Liver (tissue), 3 donors: ENCODE measurements at regions not wholly inside any gene's neighbourhood (a gene's known extent, or its start where the extent isn't known, plus 50 kb on each side); places are given as distances from the start of the nearest gene placed in this dataset.

Experiments
- FOXA1 ChIP-seq: IDR thresholded peaks from 2 replicates; pipeline ENCODE4 v1.6.1; 2016; ENCODE audit warnings: antibody characterized with exemption
- RAD21 ChIP-seq, 2 donors: IDR thresholded peaks; 2 replicates each; pipeline ENCODE4 v1.6.1; 2016; ENCODE audit warnings: antibody characterized with exemption in 2 of 2, mild to moderate bottlenecking in 2 of 2
- SP1 ChIP-seq: IDR thresholded peaks from 2 replicates; pipeline ENCODE4 v1.6.1; 2018; ENCODE audit warnings: antibody characterized with exemption, mild to moderate bottlenecking
- YY1 ChIP-seq: IDR thresholded peaks from 2 replicates; pipeline ENCODE4 v1.6.1; 2016; ENCODE audit warnings: antibody characterized with exemption, mild to moderate bottlenecking
- TF ChIP-seq, protein P1 (sequence below): fragments of 150-350 bp; IDR thresholded peaks from 2 replicates; pipeline ENCODE4 v1.5.1; 2017; ENCODE audit warnings: improper control_type of control experiment, low read depth, low read length; ENCODE audit not compliant: missing input control
- TF ChIP-seq, protein P2 (sequence below): IDR thresholded peaks from 2 replicates; pipeline ENCODE4 v1.6.1; 2016; ENCODE audit warnings: antibody characterized with exemption, mild to moderate bottlenecking
- TF ChIP-seq, protein P3 (sequence below): IDR thresholded peaks from 2 replicates; pipeline ENCODE4 v1.6.1; 2016; ENCODE audit warnings: antibody characterized with exemption
- donor health status: healthy.
- donor health status: healthy.

DNA sequence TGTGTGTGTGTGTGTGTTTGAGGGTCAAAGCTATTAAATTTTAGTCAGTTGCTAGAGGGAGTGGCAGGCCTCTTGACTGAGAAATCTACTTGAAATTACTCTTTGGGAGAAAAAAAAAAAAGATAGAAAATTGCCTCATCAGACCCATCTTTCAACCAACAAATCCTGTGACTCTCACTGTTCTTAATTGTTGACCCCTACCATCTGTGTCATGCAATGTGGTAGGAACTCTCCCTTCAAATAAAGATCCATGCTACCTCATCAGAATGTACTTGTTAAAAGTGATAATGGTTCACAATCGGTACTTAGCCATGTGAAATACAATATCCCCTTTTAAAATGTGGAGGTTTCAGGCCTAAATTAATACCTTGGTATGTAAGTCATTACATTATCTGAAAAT lies 670.8 kb upstream of the FANCL start:
- TF ChIP-seq, protein P1, sequence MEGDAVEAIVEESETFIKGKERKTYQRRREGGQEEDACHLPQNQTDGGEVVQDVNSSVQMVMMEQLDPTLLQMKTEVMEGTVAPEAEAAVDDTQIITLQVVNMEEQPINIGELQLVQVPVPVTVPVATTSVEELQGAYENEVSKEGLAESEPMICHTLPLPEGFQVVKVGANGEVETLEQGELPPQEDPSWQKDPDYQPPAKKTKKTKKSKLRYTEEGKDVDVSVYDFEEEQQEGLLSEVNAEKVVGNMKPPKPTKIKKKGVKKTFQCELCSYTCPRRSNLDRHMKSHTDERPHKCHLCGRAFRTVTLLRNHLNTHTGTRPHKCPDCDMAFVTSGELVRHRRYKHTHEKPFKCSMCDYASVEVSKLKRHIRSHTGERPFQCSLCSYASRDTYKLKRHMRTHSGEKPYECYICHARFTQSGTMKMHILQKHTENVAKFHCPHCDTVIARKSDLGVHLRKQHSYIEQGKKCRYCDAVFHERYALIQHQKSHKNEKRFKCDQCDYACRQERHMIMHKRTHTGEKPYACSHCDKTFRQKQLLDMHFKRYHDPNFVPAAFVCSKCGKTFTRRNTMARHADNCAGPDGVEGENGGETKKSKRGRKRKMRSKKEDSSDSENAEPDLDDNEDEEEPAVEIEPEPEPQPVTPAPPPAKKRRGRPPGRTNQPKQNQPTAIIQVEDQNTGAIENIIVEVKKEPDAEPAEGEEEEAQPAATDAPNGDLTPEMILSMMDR = no peak
- TF ChIP-seq SP1 (no peak), YY1 (no peak), RAD21 (IDR thresholded peaks at IDR 0.05) (no peak), FOXA1 (no peak)
- TF ChIP-seq, protein P2, sequence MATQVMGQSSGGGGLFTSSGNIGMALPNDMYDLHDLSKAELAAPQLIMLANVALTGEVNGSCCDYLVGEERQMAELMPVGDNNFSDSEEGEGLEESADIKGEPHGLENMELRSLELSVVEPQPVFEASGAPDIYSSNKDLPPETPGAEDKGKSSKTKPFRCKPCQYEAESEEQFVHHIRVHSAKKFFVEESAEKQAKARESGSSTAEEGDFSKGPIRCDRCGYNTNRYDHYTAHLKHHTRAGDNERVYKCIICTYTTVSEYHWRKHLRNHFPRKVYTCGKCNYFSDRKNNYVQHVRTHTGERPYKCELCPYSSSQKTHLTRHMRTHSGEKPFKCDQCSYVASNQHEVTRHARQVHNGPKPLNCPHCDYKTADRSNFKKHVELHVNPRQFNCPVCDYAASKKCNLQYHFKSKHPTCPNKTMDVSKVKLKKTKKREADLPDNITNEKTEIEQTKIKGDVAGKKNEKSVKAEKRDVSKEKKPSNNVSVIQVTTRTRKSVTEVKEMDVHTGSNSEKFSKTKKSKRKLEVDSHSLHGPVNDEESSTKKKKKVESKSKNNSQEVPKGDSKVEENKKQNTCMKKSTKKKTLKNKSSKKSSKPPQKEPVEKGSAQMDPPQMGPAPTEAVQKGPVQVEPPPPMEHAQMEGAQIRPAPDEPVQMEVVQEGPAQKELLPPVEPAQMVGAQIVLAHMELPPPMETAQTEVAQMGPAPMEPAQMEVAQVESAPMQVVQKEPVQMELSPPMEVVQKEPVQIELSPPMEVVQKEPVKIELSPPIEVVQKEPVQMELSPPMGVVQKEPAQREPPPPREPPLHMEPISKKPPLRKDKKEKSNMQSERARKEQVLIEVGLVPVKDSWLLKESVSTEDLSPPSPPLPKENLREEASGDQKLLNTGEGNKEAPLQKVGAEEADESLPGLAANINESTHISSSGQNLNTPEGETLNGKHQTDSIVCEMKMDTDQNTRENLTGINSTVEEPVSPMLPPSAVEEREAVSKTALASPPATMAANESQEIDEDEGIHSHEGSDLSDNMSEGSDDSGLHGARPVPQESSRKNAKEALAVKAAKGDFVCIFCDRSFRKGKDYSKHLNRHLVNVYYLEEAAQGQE = no peak
- TF ChIP-seq, protein P3, sequence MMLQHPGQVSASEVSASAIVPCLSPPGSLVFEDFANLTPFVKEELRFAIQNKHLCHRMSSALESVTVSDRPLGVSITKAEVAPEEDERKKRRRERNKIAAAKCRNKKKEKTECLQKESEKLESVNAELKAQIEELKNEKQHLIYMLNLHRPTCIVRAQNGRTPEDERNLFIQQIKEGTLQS = no peak
